Putamen (tissue), 1 donor: ENCODE measurements at regions not wholly inside any gene's neighbourhood (a gene's known extent, or its start where the extent isn't known, plus 50 kb on each side); places are given as distances from the start of the nearest gene placed in this dataset.

Source experiments
- DNase-seq: peaks from one replicate; pipeline ENCODE4 v3.0.0-alpha.2; 2016; ENCODE audit warnings: low spot score

DNA sequence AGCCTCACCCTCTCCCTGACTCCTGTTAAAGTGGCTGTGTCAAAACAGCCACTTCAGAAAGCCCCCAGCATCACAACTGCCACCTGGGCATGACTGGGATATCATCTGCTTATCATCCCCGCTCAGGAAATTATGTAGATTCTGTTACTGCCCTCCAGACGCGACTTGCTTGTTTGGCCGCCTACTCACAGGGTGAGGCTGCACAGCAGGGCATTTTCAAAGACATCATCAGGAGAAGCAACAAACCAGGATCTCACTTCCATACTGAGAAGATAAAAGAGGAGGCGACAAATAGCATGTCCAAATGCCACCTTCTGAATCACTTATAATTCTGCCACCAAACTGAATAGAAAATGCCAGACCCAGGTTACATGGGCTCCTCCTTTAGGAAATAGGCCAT is 94.8 kb downstream of the MIS18A start:
- no peak for DNase-seq

DNA sequence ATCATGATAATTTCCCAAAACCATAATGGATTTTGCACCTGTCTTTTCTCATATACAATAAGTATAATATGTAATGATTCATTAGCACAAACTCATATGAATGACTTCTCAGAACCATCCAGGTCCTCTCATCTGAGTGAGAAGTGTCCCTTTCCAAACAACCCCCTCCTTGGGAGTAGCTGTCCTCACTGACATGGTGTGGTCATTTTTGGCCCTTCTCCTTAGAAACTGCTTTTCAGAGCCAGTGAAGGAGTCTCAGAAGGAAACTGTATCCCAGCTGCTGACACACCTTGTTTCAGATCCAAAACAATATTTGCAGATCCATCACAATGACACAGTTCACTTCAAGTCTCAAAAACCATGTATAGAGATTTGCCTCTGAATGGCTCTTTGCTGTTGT is 95.5 kb downstream of the MIS18A start:
- no peak for DNase-seq

- DNase-seq: no peak
Observed at GRCh38 chr21:32182449-32182848, 96.4 kb downstream of the MIS18A start.

DNA sequence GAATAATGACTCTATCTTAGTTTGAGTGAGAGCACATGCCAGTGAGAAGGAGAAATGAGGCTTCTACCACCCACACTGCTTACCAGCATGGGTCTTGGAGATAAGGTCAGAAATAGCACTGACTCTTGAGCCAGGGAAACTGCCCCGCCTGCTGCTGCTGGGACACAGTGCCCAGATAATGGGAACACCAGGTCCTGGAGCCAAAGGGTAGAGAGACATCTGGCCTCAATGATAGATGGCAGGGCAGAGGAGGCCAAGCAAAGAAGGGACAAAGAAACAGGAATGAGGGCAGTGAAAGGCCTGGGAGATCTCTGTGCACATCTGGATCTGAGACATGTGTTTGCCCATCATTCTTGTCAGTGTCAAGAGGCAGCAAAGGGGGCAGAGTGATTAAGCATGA is 97.4 kb downstream of the MIS18A start:
- DNase-seq: no peak

GRCh38 chr21:32174819-32175218 is 104.0 kb downstream of the MIS18A start:
- no peak for DNase-seq

DNA sequence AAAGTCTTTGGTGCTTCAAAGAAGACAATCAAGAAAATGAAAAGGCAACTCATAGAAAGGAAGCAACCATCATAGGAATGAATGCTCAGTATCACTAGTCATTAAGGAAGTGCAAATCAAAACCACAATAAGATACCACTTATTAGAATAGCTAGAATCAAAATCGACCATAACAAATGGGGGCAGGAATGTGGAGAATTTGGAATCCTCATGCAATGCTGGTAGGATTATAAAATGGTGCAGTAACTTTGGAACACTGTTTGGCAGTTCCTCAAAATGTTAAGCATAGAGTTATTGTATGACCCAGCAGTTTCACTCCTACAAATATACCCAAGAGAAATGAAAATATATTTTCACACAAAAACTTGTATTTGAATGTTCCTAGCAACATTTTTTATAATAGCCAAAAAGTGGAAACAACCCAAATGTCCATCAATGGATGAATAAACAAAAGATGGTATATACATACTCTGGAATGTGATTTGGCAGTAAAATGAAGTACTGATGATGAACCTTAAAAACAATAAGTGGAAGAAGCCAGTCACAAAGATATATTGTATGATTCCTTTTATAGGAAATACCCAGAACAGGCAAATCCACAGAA is 105.6 kb downstream of the MIS18A start:
- no peak for DNase-seq

DNA sequence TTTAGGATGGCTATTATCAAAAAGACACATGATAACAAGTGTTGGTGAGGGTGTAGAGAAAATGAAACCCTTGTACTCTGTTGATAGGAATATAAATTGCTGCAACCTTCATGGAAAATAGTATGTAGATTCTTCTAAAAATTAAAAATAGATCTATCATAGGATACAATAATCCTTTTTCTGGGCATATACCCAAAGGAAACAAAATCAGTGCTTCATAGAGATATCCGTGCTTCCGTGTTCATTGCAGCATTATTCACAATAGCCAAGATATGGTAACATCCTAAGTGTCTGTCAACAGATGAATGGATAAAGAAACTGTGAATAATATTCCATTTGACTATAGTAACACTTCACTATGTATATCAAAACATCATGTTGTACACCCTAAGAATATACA is 106.7 kb downstream of the MIS18A start:
- DNase-seq: no peak

GRCh38 chr21:32167513-32167912 is 111.3 kb downstream of the MIS18A start:
- DNase-seq: no peak

DNA sequence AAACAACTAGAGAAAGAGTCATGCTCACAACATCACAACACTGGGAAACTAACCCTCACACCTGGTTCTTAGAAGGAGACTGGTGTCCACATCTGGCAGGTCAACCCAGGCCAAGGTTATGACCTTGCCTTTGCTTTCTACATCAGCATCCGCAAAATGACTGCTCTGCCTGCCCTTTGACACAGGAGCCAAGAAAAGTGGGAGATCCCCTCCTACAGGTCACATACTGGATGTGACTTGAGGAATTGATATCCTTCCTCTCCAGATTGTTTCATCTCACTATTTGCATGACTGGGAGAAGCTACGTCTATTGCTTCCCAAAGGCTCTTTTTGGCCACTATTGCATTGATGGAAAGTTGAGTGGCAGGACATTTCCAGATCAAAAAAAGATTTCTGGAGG is 115.5 kb downstream of the MIS18A start:
- no peak for DNase-seq

- no peak for DNase-seq
Observed at GRCh38 chr21:32162727-32163320, 116.0 kb downstream of the MIS18A start.

DNA sequence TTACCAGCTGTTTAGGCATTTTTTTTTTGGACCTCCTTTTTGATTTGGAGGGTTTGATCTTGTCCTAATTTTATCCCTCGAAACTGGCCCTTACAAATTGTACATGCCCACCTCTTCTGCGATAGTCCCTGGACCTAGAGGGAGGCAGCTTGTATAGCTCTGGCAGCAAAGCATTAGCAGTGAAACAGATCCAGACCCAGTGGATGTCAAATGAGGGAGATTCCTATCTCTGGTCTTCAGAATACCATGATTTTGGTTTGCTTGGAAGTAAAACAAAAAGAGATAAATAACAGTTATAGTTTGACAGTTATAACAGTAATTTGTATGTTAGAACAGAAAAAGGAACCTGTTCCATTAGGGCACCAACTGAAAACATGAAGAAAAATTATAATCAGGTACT is 123.6 kb downstream of the MIS18A start:
- no peak for DNase-seq

DNA sequence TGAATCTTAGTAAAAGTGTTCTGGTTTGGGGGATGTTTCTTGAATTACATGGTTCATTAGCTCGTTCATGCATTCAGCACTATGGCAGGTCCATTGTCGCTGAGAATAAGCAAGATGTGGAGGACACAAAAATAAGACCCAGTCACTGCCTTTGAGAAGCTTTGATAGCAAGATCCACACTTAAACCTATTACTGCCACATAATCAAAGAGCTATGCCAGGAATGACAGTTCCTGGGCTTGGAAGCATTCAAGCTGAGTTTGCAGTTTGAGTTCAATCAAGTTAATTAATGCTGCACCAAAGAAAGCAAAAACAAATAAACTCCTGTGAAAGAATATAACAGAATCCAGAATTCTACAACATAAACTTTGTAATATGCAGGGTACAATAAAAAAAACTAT is 131.8 kb downstream of the MIS18A start:
- DNase-seq: no peak

DNA sequence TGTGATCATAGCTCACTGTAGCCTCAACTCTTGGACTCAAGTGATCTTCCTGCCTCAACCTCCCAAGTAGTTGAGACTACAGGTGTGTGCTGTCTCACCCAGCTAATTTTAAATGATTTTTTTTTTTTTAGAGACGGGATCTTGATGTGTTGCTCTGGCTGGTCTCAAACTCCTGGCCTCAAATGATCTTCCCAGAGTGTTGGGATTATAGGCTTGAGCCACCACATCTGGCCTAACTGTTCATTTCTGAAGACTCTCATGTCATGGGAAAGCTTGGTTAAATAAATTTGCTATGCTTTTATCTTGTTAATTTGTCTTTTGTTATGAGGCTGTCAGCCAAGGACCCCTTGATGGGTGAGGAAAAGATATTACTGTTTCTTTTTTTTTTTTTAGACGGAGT is 134.0 kb downstream of the MIS18A start:
- no peak for DNase-seq

GRCh38 chr21:32143241-32143939 is 135.5 kb downstream of the MIS18A start:
- DNase-seq: no peak

- DNase-seq: no peak
Observed at GRCh38 chr21:32141318-32141633, 137.6 kb downstream of the MIS18A start.

- DNase-seq: no peak
Observed at GRCh38 chr21:32140604-32141317, 138.1 kb downstream of the MIS18A start.

DNA sequence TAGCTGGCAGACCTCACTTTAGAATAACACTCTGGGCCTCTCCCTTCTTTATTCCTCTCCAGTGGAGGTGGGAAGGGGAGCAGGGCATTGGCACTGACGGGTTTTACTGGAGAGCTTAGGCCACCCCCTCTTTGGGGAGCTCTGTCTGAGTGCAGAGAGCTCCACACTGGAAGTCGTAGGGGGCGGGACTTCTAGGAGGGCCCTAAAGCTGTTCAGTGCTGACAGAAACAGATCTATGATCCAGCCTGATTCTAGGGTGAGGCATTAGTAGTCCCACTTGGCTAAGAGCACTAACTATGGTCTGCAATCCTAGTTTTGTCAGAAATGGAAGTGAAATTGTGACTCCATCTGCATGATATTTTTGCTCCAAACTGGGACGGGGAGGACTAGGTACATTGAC is 138.7 kb downstream of the MIS18A start:
- no peak for DNase-seq

- no peak for DNase-seq
Observed at GRCh38 chr21:32138658-32139057, 140.2 kb downstream of the MIS18A start.

- DNase-seq: no peak
Observed at GRCh38 chr21:32137931-32138330, 140.9 kb downstream of the MIS18A start.

- no peak for DNase-seq
Observed at GRCh38 chr21:32137266-32137665, 141.6 kb downstream of the MIS18A start.

- no peak for DNase-seq
Observed at GRCh38 chr21:32136546-32136945, 142.3 kb downstream of the MIS18A start.

- DNase-seq: no peak
Observed at GRCh38 chr21:32135401-32136363, 143.2 kb downstream of the MIS18A start.
